ENCODE measurements at regions not wholly inside any gene's neighbourhood (a gene's known extent, or its start where the extent isn't known, plus 50 kb on each side); places are given as distances from the start of the nearest gene placed in this dataset.

DNA sequence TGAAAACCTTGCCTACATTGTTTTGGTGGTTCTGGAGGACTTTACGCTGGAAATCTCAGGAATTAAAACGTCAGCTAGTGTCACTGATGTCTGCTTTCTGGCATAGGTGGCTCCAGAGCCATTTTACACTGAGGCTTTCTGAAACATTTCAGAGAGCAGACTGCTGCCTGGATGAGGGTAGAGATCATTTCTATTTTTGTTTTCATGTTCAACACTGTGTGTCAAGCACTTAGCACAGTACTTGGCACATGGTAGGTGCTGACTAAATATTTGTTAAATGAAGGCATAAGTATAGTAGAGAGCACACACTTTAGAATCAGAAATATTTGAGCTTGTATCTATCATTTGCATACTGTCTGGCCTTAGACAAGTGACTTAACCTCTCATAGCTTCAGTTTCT lies 59.1 kb upstream of the FRY start:
- TF ChIP-seq POLR2A (IDR thresholded peaks at IDR 0.05) = no peak
- TF ChIP-seq, protein P1, sequence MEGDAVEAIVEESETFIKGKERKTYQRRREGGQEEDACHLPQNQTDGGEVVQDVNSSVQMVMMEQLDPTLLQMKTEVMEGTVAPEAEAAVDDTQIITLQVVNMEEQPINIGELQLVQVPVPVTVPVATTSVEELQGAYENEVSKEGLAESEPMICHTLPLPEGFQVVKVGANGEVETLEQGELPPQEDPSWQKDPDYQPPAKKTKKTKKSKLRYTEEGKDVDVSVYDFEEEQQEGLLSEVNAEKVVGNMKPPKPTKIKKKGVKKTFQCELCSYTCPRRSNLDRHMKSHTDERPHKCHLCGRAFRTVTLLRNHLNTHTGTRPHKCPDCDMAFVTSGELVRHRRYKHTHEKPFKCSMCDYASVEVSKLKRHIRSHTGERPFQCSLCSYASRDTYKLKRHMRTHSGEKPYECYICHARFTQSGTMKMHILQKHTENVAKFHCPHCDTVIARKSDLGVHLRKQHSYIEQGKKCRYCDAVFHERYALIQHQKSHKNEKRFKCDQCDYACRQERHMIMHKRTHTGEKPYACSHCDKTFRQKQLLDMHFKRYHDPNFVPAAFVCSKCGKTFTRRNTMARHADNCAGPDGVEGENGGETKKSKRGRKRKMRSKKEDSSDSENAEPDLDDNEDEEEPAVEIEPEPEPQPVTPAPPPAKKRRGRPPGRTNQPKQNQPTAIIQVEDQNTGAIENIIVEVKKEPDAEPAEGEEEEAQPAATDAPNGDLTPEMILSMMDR (IDR thresholded peaks at IDR 0.05) = no peak
